NOMO-1 treated with DMSO at 0.1 percent for 48 hours (cell line): ENCODE measurements at regions not wholly inside any gene's neighbourhood (a gene's known extent, or its start where the extent isn't known, plus 50 kb on each side); places are given as distances from the start of the nearest gene placed in this dataset.
"Not testable (repeated sequence)": the region's sequence is repeated elsewhere in the genome, so short reads cannot be mapped to it uniquely, and the experiment has no call there.

Source experiments
- DNase-seq: peaks from one replicate; lab custom pipeline; 2025; ENCODE audit not compliant: unreplicated experiment; lab: John Stamatoyannopoulos, UW

- DNase-seq, result not testable (repeated sequence)
Measured at GRCh38 chr7:53495181-53495580, 459.7 kb downstream of the POM121L12 start.

GRCh38 chr7:53500076-53500475, 464.6 kb downstream of the POM121L12 start:
- DNase-seq, result no peak

- no peak for DNase-seq
Measured at GRCh38 chr7:53504914-53505313, 469.5 kb downstream of the POM121L12 start.

- DNase-seq, result no peak
Measured at GRCh38 chr7:53518319-53518718, 482.9 kb downstream of the POM121L12 start.

GRCh38 chr7:53520841-53521240, 485.4 kb downstream of the POM121L12 start:
- no peak for DNase-seq

- DNase-seq, result no peak
Measured at GRCh38 chr7:53521638-53522184, 486.3 kb downstream of the POM121L12 start.

GRCh38 chr7:53539558-53539957, 504.1 kb downstream of the POM121L12 start:
- DNase-seq, result no peak

- no peak for DNase-seq
Measured at GRCh38 chr7:53541475-53541874, 506.0 kb downstream of the POM121L12 start.

- DNase-seq, result no peak
Measured at GRCh38 chr7:53542157-53542556, 506.7 kb downstream of the POM121L12 start.
